ENCODE measurements at regions not wholly inside any gene's neighbourhood (a gene's known extent, or its start where the extent isn't known, plus 50 kb on each side); places are given as distances from the start of the nearest gene placed in this dataset.
"Not testable (repeated sequence)": the region's sequence is repeated elsewhere in the genome, so short reads cannot be mapped to it uniquely, and the experiment has no call there.

- no peak for DNase-seq
Observed at GRCh38 chr3:140883428-140884040, 58.1 kb upstream of the SLC25A36 start.

- not testable (repeated sequence) for DNase-seq
Observed at GRCh38 chr3:140885697-140886096, 55.9 kb upstream of the SLC25A36 start.
